ENCODE measurements at regions not wholly inside any gene's neighbourhood (a gene's known extent, or its start where the extent isn't known, plus 50 kb on each side); places are given as distances from the start of the nearest gene placed in this dataset.

DNA sequence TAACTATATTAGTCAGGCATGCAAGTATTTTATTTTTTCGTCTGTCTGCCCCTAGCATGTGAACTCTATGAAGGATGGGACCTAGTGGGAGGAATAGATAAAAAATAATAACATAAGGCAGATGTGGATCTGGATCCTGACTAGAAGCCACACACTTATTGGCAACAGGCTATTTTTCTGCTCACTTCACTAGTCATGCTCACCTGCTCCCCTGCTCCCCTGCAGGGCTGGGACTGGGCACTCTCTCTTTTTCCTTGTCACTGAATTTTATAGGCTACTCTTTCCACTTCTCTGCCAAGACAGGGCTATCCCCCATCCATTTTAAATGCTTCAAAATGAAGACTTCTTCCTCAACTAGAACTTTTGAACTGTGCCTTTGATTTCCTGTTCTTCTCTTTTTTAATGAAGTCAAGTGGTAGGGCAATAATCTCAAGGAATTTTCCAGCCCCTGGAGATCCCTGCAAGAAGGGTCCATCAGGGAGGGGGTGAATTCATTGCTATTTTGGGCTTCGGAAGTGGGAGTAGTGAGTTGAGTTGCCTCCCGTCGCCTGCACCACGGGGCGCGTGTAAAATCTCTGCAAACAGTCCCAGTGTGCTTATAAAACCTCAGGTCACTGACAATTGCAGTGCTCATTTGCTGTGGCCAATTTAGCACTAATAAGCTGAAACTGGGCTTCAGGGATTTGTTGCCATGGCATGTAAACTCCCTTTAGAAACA lies 156.7 kb upstream of the NPVF start:
- TF ChIP-seq, protein P1, sequence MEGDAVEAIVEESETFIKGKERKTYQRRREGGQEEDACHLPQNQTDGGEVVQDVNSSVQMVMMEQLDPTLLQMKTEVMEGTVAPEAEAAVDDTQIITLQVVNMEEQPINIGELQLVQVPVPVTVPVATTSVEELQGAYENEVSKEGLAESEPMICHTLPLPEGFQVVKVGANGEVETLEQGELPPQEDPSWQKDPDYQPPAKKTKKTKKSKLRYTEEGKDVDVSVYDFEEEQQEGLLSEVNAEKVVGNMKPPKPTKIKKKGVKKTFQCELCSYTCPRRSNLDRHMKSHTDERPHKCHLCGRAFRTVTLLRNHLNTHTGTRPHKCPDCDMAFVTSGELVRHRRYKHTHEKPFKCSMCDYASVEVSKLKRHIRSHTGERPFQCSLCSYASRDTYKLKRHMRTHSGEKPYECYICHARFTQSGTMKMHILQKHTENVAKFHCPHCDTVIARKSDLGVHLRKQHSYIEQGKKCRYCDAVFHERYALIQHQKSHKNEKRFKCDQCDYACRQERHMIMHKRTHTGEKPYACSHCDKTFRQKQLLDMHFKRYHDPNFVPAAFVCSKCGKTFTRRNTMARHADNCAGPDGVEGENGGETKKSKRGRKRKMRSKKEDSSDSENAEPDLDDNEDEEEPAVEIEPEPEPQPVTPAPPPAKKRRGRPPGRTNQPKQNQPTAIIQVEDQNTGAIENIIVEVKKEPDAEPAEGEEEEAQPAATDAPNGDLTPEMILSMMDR (IDR thresholded peaks at IDR 0.05; ENCODE audit: low read depth, low read length, missing control alignments) = no peak
- H3K36me3 ChIP-seq (replicated peaks) = no peaks in the 10 kb centered on the region
- in situ Hi-C loops (cut with HindIII; ENCODE audit: low pct_ligation_motif_present, low sequenced_read_pairs) = no loop called here
- no peaks in the 10 kb centered on the region for H3K27me3 ChIP-seq (replicated peaks)
- no peak overlapping the region for H3K4me3 ChIP-seq (ENCODE audit: low read depth, low read length)
- no peak for DNase-seq
- no peak overlapping the region for H3K27ac ChIP-seq

DNA sequence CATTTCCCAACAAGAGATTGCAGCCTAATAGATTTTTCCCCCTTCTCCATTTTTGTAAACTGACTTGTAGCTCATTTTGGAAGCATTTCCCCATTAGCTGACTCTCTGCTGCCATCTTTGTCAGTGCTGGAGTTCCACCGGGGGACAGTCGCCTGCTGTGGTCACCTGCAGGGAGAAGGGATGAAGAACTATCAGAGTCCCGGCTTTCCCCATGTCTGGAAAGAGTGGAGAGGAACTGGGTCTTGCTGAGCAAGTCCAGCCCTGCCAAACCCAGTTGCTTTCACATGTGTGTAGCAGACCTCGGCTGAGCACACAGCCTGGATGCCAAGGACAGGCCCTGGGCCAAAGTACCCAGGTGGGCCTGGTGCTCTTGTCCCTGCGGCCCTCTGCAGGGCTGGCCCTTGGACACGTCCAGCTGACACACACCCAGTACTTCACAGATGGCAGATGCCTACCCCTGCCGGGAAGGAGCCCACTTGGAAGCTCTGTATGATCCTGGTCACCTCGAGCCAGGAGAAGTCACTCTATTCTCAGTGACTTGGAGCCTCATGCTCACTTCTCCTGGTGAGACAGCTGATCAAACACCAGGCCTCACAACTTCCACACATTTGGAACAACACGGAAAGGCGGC lies 157.3 kb upstream of the NPVF start:
- in situ Hi-C loops (cut with HindIII; ENCODE audit: low pct_ligation_motif_present, low sequenced_read_pairs) = no loop called here
- Histone ChIP-seq H3K27ac (no peak overlapping the region), H3K36me3 (replicated peaks) (no peaks in the 10 kb centered on the region), H3K27me3 (replicated peaks) (no peaks in the 10 kb centered on the region), H3K4me3 (ENCODE audit: low read depth, low read length) (no peak overlapping the region)
- TF ChIP-seq, protein P1 (IDR thresholded peaks at IDR 0.05; ENCODE audit: low read depth, low read length, missing control alignments) = no peak
- no peak for DNase-seq

DNA sequence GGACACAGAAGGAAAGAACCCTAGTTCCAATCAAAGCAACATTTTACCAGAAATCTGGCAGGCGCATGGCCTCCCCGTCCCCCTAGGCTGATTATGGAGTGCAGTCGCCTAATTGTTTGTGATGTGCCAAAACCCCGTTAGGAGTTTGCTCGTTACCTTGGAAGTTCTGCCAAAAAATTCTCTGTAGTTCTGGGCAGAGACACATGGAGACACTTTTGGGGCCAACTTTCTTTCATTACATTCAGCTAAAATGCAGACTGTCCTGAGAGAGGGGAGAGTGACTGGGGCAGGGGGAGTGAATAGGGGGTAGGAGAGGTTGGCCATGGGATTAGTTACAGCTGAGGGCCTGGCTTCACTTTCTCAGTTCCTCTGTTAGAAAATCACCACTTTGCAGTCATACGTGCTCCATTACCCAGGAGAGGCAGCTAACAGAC lies 158.0 kb upstream of the NPVF start:
- no peak for DNase-seq
- TF ChIP-seq, protein P1 (IDR thresholded peaks at IDR 0.05; ENCODE audit: low read depth, low read length, missing control alignments) = no peak

GRCh38 chr7:25388681-25389080 lies 160.4 kb upstream of the NPVF start:
- DNase-seq = no peak
- H3K27ac ChIP-seq = no peak overlapping the region
- in situ Hi-C loops (cut with HindIII; ENCODE audit: low pct_ligation_motif_present, low sequenced_read_pairs) = no loop called here
- TF ChIP-seq, protein P1 (IDR thresholded peaks at IDR 0.05; ENCODE audit: low read depth, low read length, missing control alignments) = no peak
- H3K27me3 ChIP-seq (replicated peaks) = no peaks in the 10 kb centered on the region
- H3K4me3 ChIP-seq (ENCODE audit: low read depth, low read length) = no peak overlapping the region
- H3K36me3 ChIP-seq (replicated peaks) = no peaks in the 10 kb centered on the region

More for the DNA sequence above, 158.0 kb upstream of the NPVF start:
- Histone ChIP-seq H3K27me3 (replicated peaks) (no peaks in the 10 kb centered on the region), H3K4me3 (ENCODE audit: low read depth, low read length) (no peak overlapping the region), H3K36me3 (replicated peaks) (no peaks in the 10 kb centered on the region), H3K27ac (no peak overlapping the region)
- in situ Hi-C loops (cut with HindIII; ENCODE audit: low pct_ligation_motif_present, low sequenced_read_pairs) = no loop called here

GRCh38 chr7:25389489-25390106 lies 161.3 kb upstream of the NPVF start:
- peak; percentile 20 for DNase-seq
- no peak overlapping the region for H3K27ac ChIP-seq
- H3K27me3 ChIP-seq (replicated peaks) = no peaks in the 10 kb centered on the region
- in situ Hi-C loops (cut with HindIII; ENCODE audit: low pct_ligation_motif_present, low sequenced_read_pairs) = no loop called here
- H3K36me3 ChIP-seq (replicated peaks) = no peaks in the 10 kb centered on the region
- H3K4me3 ChIP-seq (ENCODE audit: low read depth, low read length) = no peak overlapping the region
- TF ChIP-seq, protein P1 (IDR thresholded peaks at IDR 0.05; ENCODE audit: low read depth, low read length, missing control alignments) = peak; percentile 57

Measured in brain microvascular endothelial cell (primary cell).